ENCODE measurements at regions not wholly inside any gene's neighbourhood (a gene's known extent, or its start where the extent isn't known, plus 50 kb on each side); places are given as distances from the start of the nearest gene placed in this dataset.

DNA sequence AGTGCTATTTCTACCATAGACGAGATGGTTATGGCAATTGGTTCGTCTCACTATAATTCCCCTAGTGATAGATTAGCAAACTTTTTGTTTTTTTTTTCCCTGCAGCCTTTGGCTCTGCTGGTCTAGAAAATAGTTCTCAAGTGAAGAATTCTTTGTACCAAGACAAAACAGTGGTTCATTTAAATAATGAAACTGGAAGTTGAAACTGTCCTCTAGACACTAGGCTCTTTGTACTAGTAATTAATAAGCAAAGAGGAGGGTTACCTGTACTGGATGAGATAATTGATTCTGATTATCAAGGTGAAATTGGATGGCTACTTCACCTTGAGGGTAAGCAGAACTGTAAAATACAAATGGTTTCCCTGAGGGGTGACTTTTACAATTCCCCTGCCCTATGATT lies 156.9 kb upstream of the DCC start:
- Histone ChIP-seq H3K4me3 (replicated peaks; ENCODE audit: insufficient read depth, low read length) (no peak overlapping the region), H3K27ac (replicated peaks) (no peak overlapping the region), H3K27me3 (ENCODE audit: insufficient read depth, poor library complexity, severe bottlenecking) (no peaks in the 10 kb centered on the region)
- TF ChIP-seq, protein P1, sequence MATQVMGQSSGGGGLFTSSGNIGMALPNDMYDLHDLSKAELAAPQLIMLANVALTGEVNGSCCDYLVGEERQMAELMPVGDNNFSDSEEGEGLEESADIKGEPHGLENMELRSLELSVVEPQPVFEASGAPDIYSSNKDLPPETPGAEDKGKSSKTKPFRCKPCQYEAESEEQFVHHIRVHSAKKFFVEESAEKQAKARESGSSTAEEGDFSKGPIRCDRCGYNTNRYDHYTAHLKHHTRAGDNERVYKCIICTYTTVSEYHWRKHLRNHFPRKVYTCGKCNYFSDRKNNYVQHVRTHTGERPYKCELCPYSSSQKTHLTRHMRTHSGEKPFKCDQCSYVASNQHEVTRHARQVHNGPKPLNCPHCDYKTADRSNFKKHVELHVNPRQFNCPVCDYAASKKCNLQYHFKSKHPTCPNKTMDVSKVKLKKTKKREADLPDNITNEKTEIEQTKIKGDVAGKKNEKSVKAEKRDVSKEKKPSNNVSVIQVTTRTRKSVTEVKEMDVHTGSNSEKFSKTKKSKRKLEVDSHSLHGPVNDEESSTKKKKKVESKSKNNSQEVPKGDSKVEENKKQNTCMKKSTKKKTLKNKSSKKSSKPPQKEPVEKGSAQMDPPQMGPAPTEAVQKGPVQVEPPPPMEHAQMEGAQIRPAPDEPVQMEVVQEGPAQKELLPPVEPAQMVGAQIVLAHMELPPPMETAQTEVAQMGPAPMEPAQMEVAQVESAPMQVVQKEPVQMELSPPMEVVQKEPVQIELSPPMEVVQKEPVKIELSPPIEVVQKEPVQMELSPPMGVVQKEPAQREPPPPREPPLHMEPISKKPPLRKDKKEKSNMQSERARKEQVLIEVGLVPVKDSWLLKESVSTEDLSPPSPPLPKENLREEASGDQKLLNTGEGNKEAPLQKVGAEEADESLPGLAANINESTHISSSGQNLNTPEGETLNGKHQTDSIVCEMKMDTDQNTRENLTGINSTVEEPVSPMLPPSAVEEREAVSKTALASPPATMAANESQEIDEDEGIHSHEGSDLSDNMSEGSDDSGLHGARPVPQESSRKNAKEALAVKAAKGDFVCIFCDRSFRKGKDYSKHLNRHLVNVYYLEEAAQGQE (IDR thresholded peaks at IDR 0.05; ENCODE audit: insufficient replicate concordance, low read depth), result no peak
- TF ChIP-seq SPI1 (IDR thresholded peaks at IDR 0.05; ENCODE audit: borderline replicate concordance, low read depth) (no peak), POLR2AphosphoS5 (IDR thresholded peaks at IDR 0.05; ENCODE audit: low read depth) (no peak), GABPA (IDR thresholded peaks at IDR 0.05; ENCODE audit: low read depth) (no peak)
- TF ChIP-seq, protein P2, sequence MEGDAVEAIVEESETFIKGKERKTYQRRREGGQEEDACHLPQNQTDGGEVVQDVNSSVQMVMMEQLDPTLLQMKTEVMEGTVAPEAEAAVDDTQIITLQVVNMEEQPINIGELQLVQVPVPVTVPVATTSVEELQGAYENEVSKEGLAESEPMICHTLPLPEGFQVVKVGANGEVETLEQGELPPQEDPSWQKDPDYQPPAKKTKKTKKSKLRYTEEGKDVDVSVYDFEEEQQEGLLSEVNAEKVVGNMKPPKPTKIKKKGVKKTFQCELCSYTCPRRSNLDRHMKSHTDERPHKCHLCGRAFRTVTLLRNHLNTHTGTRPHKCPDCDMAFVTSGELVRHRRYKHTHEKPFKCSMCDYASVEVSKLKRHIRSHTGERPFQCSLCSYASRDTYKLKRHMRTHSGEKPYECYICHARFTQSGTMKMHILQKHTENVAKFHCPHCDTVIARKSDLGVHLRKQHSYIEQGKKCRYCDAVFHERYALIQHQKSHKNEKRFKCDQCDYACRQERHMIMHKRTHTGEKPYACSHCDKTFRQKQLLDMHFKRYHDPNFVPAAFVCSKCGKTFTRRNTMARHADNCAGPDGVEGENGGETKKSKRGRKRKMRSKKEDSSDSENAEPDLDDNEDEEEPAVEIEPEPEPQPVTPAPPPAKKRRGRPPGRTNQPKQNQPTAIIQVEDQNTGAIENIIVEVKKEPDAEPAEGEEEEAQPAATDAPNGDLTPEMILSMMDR (IDR thresholded peaks at IDR 0.05; ENCODE audit: insufficient read depth, low read length), result no peak
- DNase-seq (ENCODE audit: low read depth in 1 of 2, low spot score in 1 of 2), result no peak

DNA sequence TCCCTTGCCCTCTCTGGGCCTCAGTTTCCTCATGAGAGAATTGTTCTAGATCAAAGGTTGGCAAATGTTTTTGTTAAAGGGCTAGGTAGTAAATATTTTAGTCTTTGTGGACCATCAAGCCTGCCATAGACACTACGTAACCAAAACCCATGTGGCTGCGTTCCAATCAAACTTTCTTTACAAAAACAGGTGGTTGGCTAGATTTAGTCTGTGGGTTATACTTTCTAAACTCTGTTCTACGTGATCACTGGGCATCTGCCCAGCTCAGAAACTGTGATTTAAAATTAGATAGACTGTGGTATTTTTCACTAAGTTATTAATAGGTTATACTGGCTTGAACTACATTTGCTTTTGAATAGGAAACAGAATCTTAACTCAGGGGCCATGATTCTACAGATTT lies 149.8 kb upstream of the DCC start:
- no peak overlapping the region for H3K4me3 ChIP-seq (replicated peaks; ENCODE audit: insufficient read depth, low read length)
- TF ChIP-seq, protein P1 (IDR thresholded peaks at IDR 0.05; ENCODE audit: insufficient replicate concordance, low read depth), result no peak
- TF ChIP-seq SPI1 (IDR thresholded peaks at IDR 0.05; ENCODE audit: borderline replicate concordance, low read depth) (no peak), POLR2AphosphoS5 (IDR thresholded peaks at IDR 0.05; ENCODE audit: low read depth) (no peak), GABPA (IDR thresholded peaks at IDR 0.05; ENCODE audit: low read depth) (no peak)
- TF ChIP-seq, protein P2 (IDR thresholded peaks at IDR 0.05; ENCODE audit: insufficient read depth, low read length), result no peak
- H3K27ac ChIP-seq (replicated peaks), result no peak overlapping the region
- no peaks in the 10 kb centered on the region for H3K27me3 ChIP-seq (ENCODE audit: insufficient read depth, poor library complexity, severe bottlenecking)
- no peak for DNase-seq (ENCODE audit: low read depth in 1 of 2, low spot score in 1 of 2)

DNA sequence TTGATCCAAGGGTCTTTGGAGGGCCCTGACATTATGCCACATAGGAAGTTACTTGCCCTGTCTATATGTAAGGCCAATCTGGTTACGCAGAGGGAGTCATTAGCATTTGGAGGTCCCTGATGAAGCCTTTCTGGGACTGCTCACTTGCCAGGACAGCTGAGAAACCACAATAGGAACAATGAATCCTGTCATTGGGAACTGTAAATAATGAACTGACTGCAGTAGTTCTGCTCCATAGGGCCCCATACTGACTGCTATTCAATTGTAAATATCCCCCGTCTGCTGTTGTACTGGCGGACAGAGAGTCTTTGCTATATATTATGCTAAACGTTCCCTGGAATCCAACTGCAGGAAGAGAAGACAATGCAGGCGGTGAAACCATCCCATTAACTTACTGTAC lies 149.4 kb upstream of the DCC start:
- TF ChIP-seq SPI1 (IDR thresholded peaks at IDR 0.05; ENCODE audit: borderline replicate concordance, low read depth) (no peak), POLR2AphosphoS5 (IDR thresholded peaks at IDR 0.05; ENCODE audit: low read depth) (no peak), GABPA (IDR thresholded peaks at IDR 0.05; ENCODE audit: low read depth) (no peak)
- TF ChIP-seq, protein P2 (IDR thresholded peaks at IDR 0.05; ENCODE audit: insufficient read depth, low read length), result no peak
- TF ChIP-seq, protein P1 (IDR thresholded peaks at IDR 0.05; ENCODE audit: insufficient replicate concordance, low read depth), result no peak
- no peak overlapping the region for H3K27ac ChIP-seq (replicated peaks)
- no peak for DNase-seq (ENCODE audit: low read depth in 1 of 2, low spot score in 1 of 2)
- no peak overlapping the region for H3K4me3 ChIP-seq (replicated peaks; ENCODE audit: insufficient read depth, low read length)
- H3K27me3 ChIP-seq (ENCODE audit: insufficient read depth, poor library complexity, severe bottlenecking), result no peaks in the 10 kb centered on the region

Measured in HL-60 (cell line).